ENCODE measurements at regions not wholly inside any gene's neighbourhood (a gene's known extent, or its start where the extent isn't known, plus 50 kb on each side); places are given as distances from the start of the nearest gene placed in this dataset.

GRCh38 chr9:108691614-108692013 is 164.2 kb downstream of the ACTL7B start:
- TF ChIP-seq CTCF (IDR thresholded peaks at IDR 0.05) (no peak), POLR2AphosphoS5 (IDR thresholded peaks at IDR 0.05) (no peak), POLR2A (IDR thresholded peaks at IDR 0.05) (no peak), EP300 (IDR thresholded peaks at IDR 0.05) (no peak)
